Uterus (tissue), 3 donors: ENCODE measurements at regions not wholly inside any gene's neighbourhood (a gene's known extent, or its start where the extent isn't known, plus 50 kb on each side); places are given as distances from the start of the nearest gene placed in this dataset.

Experiments used
- DNase-seq, 2 donors: peaks; one replicate each; pipeline ENCODE4 v3.0.0-alpha.2; 2019 to 2020
- H3K27ac ChIP-seq, 2 donors: fragments of 200-600 bp; sonication (generic); 1 replicate in 1 of 2; 2 replicates in 1 of 2; pipeline ENCODE4 v1.5.1; 2016 to 2018
- H3K27me3 ChIP-seq, 2 donors: fragments of 200-600 bp; sonication (generic); one replicate each; pipeline ENCODE4 v1.5.1; 2018 to 2019; ENCODE audit warnings: control low read depth in 1 of 2
- H3K36me3 ChIP-seq, 2 donors: fragments of 200-600 bp; sonication (generic); one replicate each; pipeline ENCODE4 v1.5.1; 2019; ENCODE audit warnings: control low read depth in 1 of 2
- H3K4me1 ChIP-seq, 2 donors: fragments of 200-600 bp; sonication (generic); one replicate each; pipeline ENCODE4 v1.5.1; 2018 to 2019; ENCODE audit warnings: control low read depth in 1 of 2
- H3K4me3 ChIP-seq, 2 donors: fragments of 200-600 bp; sonication (generic); 1 replicate in 1 of 2; 2 replicates in 1 of 2; pipeline ENCODE4 v1.5.1; 2018 to 2019; ENCODE audit warnings: mild to moderate bottlenecking in 1 of 2
- H3K9me3 ChIP-seq, 2 donors: fragments of 200-600 bp; sonication (generic); one replicate each; pipeline ENCODE4 v1.5.1; 2019; ENCODE audit warnings: control low read depth in 1 of 2
- POLR2A ChIP-seq, 2 donors: fragments of 450-650 bp; IDR thresholded peaks; one replicate each; pipeline ENCODE4 v1.6.1; 2016; ENCODE audit warnings: antibody characterized with exemption in 2 of 2, mild to moderate bottlenecking in 1 of 2, moderate library complexity in 1 of 2
- intact Hi-C: fragments of 100-400 bp; cut with DNase I; formaldehyde crosslinking; loops from one replicate; pipeline ENCODE4 v1.15.1; 2023; ENCODE audit warnings: low total_unique reads
- TF ChIP-seq, protein P1 (sequence below), 4 experiments: fragments of 200-600 bp in 2 of 4; fragments of 450-650 bp in 2 of 4; sonication (generic) in 2 of 4; IDR thresholded peaks; one replicate each; pipeline ENCODE4 v1.5.1; 2016 to 2019; ENCODE audit warnings: antibody characterized with exemption in 4 of 4, mild to moderate bottlenecking in 2 of 4, moderate library complexity in 1 of 4
- donor health status: DM: yes; HTN: yes; CAD: no.

DNA sequence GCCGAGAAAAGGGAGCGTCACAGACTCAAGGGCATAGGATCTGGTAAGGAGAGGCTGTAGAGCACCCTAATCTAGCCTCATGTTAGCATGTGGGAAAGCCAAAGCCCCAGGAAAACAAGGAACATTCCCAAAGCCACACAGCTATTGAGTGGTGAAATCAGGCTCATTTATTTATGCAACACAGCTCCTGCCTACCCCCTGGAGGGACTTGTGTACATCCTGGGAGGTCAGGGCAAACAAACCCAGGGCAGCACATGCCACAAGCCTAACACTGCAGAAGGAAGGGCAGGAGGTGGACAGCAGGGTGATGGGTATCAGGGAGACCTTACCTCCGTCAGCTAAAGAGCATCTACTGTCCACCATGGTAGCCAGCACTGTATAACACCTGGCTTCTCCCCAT, 283.5 kb downstream of the RPLP1 start:
- Histone ChIP-seq H3K4me1 (no peaks in the 10 kb centered on the region), H3K4me3 (no peak overlapping the region), H3K9me3 (no peaks in the 10 kb centered on the region), H3K27ac (no peak overlapping the region), H3K36me3 (no peaks in the 10 kb centered on the region), H3K27me3 (no peaks in the 10 kb centered on the region)
- DNase-seq: no peak
- TF ChIP-seq, protein P1, sequence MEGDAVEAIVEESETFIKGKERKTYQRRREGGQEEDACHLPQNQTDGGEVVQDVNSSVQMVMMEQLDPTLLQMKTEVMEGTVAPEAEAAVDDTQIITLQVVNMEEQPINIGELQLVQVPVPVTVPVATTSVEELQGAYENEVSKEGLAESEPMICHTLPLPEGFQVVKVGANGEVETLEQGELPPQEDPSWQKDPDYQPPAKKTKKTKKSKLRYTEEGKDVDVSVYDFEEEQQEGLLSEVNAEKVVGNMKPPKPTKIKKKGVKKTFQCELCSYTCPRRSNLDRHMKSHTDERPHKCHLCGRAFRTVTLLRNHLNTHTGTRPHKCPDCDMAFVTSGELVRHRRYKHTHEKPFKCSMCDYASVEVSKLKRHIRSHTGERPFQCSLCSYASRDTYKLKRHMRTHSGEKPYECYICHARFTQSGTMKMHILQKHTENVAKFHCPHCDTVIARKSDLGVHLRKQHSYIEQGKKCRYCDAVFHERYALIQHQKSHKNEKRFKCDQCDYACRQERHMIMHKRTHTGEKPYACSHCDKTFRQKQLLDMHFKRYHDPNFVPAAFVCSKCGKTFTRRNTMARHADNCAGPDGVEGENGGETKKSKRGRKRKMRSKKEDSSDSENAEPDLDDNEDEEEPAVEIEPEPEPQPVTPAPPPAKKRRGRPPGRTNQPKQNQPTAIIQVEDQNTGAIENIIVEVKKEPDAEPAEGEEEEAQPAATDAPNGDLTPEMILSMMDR (IDR thresholded peaks at IDR 0.05): no peak
- no peak for TF ChIP-seq POLR2A (IDR thresholded peaks at IDR 0.05)
- intact Hi-C loops: no loop called here

DNA sequence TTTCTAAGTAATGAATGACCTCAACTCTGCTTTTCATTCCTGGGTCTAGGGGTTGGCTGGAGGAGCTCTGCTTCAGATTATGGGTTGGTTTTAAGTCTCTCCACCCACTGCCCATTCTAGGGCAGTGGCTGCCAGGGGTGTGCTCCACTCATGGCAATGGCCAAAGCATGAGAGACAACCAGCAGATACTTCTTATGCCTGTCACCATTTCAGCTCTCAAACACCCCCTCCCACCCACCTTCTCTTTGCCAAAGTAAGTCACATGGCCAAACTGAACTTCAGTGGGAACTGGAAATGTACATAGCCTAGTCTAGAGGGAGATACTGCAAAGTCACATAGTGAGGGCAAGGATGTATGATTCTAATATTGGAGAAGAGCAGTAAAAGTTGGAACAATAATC, 285.3 kb downstream of the RPLP1 start:
- TF ChIP-seq POLR2A (IDR thresholded peaks at IDR 0.05): no peak
- TF ChIP-seq, protein P1 (IDR thresholded peaks at IDR 0.05): no peak
- intact Hi-C loops: no loop called here

DNA sequence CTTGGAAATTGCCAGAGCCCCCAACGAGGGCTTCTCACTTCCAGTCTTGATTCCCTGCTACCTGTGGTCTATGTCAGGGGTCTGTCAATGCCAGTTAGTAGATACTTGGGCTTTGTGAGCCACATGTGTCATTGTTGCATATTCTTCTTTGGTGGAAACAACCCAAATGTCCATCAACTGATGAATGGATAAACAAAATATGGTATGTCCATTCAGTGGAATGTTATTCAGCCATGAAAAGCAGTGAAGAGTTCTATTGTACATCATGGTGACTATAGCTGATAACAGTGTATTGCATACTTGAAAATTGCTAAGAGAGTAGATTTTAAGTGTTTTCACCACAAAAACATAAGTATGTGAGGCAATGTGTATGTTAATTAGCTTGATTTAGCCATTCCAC, 288.1 kb downstream of the RPLP1 start:
- Histone ChIP-seq H3K27ac (no peak overlapping the region), H3K4me1 (no peaks in the 10 kb centered on the region), H3K9me3 (no peaks in the 10 kb centered on the region), H3K4me3 (no peak overlapping the region), H3K36me3 (no peaks in the 10 kb centered on the region), H3K27me3 (no peaks in the 10 kb centered on the region)
- no peak for DNase-seq
- intact Hi-C loops: no loop called here
- TF ChIP-seq POLR2A (IDR thresholded peaks at IDR 0.05): no peak
- TF ChIP-seq, protein P1 (IDR thresholded peaks at IDR 0.05): no peak

More for the DNA sequence above, 285.3 kb downstream of the RPLP1 start:
- DNase-seq: no peak
- Histone ChIP-seq H3K36me3 (no peaks in the 10 kb centered on the region), H3K4me3 (no peak overlapping the region), H3K27me3 (no peaks in the 10 kb centered on the region), H3K27ac (no peak overlapping the region), H3K9me3 (no peaks in the 10 kb centered on the region), H3K4me1 (no peaks in the 10 kb centered on the region)

DNA sequence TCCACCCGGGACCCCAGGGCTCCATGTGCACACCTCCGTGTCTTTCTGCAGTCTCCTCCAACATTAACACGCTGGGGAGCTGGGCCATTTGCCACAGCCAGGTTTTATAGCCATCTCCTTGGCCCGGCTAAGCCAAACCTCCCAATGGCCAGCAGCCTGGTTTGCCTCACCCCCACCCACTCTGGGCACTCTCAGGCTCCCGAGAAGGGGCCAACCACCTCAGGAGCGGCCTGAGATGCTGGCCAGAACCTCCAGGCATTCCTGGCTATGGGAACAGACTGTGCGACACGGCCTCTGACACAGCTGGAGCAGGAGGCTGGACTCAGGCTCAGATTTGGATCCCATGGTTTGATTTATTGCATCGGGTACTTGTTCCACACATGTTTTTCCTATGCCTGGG, 289.7 kb downstream of the RPLP1 start:
- Histone ChIP-seq H3K4me1 (no peaks in the 10 kb centered on the region), H3K36me3 (no peaks in the 10 kb centered on the region), H3K4me3 (no peak overlapping the region), H3K9me3 (no peaks in the 10 kb centered on the region), H3K27me3 (no peaks in the 10 kb centered on the region), H3K27ac (no peak overlapping the region)
- no peak for DNase-seq
- TF ChIP-seq, protein P1 (IDR thresholded peaks at IDR 0.05): no peak
- no peak for TF ChIP-seq POLR2A (IDR thresholded peaks at IDR 0.05)
- intact Hi-C loops: no loop called here

DNA sequence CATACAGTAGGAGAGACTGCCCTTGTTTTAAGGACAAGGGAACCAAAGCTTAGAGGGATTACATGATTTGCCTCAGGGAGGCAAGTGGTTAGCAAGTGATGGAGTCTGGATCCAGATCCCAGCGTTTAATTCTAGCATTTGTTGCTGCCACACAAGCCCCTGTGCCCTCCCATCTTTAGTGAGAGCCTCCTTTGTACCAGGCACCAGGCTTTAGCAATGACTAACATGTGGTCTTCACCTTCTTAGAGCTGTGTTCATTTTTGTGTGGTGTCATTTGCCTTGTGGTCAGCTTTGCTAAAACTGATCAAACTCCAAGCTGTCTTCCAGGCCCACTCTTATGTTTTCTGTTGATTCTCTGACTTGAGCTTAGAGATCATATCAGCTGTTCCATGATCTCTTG, 290.5 kb downstream of the RPLP1 start:
- H3K4me3 ChIP-seq: no peak overlapping the region
- no peaks in the 10 kb centered on the region for H3K4me1 ChIP-seq
- no peaks in the 10 kb centered on the region for H3K27me3 ChIP-seq
- no peak for DNase-seq
- H3K36me3 ChIP-seq: no peaks in the 10 kb centered on the region
- no peak overlapping the region for H3K27ac ChIP-seq
- TF ChIP-seq, protein P1 (IDR thresholded peaks at IDR 0.05): no peak
- TF ChIP-seq POLR2A (IDR thresholded peaks at IDR 0.05): no peak
- H3K9me3 ChIP-seq: no peaks in the 10 kb centered on the region
- intact Hi-C loops: no loop called here
